Ramos (cell line): ENCODE measurements at regions not wholly inside any gene's neighbourhood (a gene's known extent, or its start where the extent isn't known, plus 50 kb on each side); places are given as distances from the start of the nearest gene placed in this dataset.
"Not testable (repeated sequence)": the region's sequence is repeated elsewhere in the genome, so short reads cannot be mapped to it uniquely, and the experiment has no call there.

Experiments used
- in situ Hi-C: fragments of 300-500 bp; cut with MboI; formaldehyde crosslinking; loops from one replicate; pipeline ENCODE4 v1.14.3; 2022; ENCODE audit warnings: low sequenced_read_pairs; ENCODE audit not compliant: unreplicated experiment

DNA sequence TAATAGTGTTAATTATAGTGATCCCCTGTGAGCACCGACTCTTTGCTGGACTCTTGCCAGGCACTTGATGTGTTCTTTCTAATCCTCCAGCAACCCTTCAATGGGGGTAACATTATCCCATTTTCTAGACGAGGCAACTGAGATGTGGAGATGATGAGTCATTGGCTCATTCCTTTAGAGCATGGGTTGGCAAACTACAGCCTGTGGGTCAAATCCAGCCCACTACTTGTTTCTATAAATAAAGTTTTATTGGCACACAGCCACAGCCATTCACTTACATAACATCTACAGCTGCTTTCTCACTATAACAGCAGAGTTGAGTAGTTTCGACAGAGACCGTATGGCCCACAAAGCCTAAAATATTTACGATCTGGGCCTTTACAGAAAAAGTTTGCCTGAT, 249.5 kb upstream of the KCNG1 start:
- in situ Hi-C loops: no loop called here

DNA sequence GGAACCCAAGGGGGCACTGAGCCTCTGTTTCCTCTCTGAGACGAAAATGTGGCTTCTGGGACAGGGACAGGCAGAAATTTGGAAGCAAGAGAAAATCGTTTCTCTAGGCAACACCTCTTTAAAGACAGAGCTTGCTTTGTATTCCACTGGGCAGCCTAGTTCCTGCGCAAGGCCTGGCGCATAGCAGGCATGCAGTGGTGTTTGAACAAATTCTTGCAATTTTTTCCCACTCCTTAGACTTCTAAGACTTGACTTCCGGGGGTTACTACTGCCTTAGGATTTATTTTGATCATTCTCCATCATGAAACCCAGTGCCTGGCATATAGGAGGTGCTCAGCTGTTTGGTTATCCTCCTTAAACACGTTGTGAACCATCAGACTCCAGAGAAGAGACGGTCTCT, 249.0 kb upstream of the KCNG1 start:
- in situ Hi-C loops: no loop called here

DNA sequence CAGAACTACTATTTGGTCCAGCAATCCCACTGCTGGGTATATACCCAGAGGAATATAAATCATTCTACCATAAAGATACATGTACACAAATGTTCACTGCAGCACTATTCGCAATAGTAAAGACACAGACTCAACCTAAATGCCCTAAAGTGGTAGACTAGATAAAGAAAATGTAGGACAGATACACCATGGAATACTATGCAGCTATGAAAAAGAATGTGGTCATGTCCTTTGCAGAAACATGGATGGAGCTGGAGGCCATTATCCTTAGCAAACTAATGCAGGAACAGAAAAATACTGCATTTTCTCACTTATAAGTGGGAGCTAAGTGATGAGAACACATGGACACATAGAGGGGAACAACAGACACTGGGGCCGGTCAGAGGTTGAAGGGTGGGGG, 248.4 kb upstream of the KCNG1 start:
- in situ Hi-C loops: not testable (repeated sequence)

DNA sequence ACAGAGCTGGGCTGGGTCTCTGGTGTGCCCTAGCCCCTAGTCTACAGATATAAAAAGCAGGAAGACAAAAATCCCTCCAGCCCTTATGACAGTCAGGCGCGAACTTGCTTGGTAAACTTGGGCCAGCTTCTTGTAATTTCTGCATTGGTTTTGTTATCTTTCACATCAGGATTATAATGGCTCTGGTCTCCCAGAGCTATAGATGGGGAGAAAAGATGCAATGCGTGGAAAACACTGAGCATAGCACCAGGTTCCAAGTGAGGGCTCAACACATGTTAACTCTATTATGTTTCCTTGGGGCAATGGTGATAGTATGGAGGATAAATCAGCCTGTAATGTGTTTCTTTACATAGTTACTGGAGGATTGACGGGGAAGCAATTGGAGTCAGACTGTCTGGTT, 246.8 kb upstream of the KCNG1 start:
- in situ Hi-C loops: no loop called here

DNA sequence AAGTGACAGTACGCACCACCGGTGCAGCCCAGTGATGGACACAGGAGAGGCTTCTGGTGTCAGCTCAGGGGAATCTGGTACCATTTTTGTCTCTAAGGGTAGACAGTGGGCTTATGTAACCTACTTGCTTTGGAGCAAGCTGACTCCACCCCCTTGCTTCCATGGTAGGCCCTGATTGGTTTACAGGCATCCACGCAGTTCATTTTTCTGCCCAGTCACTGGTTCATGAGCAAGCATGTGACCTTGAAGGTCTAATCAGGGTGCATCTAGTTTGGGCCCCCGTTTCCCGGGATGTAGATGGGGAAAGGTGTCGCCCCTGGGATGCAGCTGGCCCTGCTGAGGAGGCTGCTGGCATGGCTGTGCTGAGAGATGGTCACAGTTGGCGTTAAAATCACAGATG, 244.8 kb upstream of the KCNG1 start:
- in situ Hi-C loops: no loop called here

DNA sequence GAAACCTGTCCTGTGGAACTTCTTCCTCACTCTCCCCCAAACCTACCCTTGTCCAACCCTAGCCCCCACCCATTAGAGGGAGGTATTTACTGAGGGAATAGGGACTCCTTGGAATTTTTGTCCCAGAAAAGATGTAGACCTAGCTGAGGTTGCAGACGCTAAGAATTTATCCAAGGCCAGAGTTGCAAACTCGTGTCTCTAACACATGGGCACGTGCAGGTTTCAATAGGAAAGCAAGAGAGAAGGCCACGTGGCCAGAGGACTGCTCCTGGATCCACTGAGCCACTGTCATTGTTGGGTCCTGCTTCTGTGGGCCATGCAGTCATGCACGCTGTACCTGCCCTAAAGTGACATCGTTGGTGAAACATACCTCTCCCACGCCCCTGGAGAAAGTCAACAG, 243.4 kb upstream of the KCNG1 start:
- in situ Hi-C loops: no loop called here

DNA sequence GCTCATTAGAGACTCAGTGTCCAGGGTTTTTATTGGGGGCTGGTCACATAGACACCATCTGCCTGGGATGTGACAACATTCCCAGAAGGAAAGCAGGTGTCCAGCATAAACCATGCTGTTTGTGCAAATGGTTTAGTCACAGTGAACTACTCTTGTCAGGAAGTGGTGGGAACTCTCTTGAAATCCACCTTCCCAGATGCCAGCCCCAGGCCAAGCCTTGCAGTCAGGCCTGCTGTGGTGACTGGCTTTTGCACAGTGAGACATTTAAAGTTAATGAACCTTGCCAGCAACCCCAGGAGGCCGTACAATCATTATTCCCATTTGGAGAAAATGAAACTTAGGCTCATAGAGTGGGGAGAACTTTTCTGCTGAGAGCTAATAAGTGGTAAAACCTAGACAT, 242.5 kb upstream of the KCNG1 start:
- in situ Hi-C loops: no loop called here

DNA sequence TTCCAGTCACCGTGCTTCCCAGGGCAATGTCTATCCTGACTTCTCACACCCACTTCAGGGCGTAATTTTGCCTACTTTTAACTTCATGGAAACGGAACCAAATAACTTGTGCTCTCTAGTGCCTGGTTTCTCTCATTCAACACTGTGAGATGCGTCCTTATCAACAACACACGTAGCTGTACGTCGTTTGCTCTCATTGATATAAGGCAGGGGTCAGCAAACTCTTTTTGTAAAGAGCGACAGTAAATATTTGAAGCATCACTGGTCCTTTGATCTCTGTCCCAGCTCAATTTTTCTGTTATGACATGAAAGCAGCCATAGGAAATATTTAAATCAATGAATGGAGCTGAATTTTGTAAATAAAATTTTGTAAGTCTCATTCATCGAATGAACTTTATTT, 239.3 kb upstream of the KCNG1 start:
- in situ Hi-C loops: no loop called here

DNA sequence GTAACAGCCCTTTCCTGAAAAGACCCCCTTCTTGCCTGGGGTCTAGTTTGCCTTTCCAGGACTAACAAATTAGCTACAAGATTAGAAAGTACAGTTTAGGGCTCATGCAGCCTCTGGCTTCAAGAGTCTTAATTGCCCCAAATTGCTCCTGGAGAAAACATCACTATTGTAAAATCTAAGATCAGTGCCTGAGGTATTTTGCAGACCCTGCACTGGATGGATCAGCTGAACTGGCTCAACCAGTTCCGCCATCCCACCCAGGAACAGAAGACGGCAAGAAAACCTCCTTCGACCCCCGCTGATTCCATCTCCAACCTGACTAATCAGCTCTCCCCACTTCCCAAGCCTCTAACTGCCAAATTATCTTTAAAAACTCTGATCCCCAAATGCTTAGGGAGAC, 236.5 kb upstream of the KCNG1 start:
- in situ Hi-C loops: no loop called here

DNA sequence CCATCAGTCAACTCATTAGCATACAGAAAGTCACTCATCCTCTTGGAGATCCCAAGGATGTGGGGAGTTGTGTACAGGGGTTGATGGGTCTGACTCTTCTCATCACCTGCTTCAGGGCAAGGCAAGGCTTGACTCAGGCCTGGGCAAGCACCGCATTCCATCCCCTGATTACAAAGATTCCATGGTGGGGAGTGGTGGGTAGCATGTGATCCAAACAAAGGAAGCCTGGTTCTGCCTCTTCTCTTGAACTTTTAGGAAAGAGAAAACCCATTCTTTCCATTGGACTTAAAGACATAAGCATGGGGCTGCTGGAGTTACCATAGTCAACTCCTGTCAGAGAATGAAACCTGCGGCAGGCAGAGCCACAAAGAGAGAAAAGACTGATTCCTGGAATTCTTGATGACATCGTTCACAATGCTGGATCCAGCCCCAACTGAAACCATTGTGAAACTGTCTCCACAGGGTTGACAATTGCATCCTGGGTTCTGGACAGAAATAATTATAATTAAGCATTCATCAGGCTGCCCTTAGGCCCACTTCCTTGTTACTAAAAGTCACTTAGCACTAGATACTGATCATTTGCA, 235.8 kb upstream of the KCNG1 start:
- in situ Hi-C loops: no loop called here

DNA sequence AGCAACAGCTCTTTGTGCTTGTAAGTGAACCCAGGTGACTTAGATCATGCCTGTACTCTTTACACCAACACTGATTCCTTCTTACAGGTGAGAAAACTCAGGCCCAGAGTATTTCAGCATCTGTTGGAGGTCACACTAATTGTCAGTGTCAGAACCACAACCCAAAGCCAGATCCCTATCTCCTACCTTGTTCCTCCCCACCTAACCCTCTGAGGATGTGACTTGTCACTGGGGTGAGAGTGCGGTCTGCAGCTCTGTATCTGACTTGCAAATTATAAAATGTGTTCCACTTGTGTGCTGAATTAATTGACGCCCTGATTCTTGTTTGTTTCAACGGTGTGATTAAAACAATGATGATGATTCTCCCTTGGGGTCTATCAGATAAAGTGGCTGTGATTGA, 232.5 kb upstream of the KCNG1 start:
- in situ Hi-C loops: no loop called here

DNA sequence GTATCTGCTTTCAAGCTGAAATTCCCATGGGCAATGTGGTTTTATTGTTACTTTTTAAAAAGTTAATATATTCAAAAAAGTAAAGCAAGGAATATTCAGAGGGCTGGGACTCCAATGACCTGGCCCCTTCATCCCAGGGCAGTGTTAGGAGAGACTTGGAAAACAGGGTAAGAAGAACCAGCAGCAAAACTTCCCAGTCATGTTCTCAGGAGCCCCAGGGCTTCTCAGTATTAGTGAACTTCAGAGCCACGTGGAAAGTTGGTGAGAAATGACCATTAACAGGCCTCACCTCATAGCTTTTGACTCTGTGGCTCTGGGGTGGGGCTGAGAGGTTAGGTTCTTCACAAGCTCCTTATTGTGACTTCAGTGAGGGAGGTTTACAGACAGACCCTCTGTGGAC, 230.4 kb upstream of the KCNG1 start:
- in situ Hi-C loops: no loop called here

DNA sequence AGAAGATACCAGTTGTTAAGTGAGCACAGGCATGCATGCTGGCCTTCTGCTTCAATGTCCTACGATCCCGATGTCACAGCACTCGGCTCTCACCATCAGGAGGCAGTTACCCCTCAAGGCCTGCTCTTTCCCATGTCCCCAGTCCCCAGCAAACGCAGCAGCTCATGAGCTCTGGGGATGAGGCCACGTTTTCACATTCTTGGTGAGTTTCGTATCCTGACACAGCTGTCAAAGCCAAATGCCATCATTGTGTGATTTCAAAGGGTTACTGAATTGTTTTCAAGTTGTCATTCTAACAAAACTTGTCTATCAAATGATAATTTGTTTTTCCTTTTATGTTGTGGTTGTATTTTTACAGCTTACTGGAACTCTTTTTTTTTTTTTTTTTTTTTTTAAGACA, 226.9 kb upstream of the KCNG1 start:
- in situ Hi-C loops: no loop called here

DNA sequence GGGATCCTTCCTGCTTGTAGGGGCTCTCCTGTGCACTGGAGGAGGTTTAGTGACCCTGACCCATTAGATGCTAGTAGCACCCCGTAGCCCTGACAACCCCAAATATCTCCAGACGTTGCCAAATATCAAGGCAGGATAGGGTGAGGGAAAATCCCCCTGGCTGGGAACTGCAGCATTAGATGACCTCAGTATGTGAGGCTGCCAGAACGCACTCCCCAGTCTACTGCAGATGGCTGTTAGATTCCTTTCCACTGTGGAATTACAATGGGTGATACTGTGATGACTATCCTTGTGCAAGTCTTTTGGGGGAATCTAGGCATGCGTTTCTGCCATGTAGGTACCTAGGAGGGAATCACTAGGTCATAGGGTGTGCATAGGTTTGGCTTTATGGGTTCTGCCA, 226.3 kb upstream of the KCNG1 start:
- in situ Hi-C loops: no loop called here

DNA sequence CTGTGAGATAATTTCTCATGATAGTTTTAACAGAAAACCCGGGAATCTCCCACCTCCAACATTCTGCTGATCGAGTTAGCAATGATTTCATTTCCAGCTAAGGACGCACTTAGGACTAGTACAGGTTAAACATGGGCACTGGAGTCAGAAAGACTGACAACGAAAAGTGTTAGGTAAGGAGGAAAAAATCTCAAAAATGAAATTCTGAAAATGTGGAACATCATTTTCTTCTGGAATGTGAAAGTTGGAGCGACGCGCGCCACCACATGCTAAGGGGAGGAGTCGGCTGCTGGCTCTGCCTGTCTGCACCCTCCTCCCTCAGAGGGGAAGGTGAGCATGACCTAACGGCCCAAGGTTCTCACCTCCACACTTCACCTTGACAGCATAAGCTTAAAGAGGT, 221.6 kb upstream of the KCNG1 start:
- in situ Hi-C loops: no loop called here

DNA sequence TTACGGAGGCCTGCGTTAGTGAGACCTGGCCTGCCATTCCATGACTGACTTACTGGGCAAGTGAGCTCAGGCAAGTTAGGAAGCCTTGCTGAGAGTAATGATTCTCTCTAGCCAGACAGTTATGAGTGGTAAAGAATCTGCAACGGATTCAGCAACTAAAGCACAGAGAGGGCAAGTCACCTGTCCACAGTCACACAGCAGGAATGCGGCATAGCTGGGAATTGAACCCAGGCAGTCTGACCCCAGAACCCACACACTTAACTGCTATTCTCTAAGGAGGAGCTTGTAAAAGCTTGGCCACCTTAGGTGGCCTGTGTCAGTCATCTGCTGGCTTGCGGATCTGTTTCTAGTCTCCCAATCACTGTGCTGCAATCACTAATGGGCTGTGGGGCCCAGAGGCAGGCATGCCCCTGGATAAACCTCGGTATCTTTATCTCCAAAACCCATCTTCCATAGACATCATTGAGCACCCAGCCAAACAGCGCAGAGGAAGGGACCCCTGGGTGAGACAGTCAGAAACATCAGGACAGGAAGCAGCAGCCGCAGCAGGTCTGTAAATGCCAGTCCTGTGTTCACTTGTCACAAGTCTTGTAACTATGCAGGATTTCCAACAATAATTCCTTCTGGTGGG, 215.9 kb upstream of the KCNG1 start:
- in situ Hi-C loops: no loop called here

DNA sequence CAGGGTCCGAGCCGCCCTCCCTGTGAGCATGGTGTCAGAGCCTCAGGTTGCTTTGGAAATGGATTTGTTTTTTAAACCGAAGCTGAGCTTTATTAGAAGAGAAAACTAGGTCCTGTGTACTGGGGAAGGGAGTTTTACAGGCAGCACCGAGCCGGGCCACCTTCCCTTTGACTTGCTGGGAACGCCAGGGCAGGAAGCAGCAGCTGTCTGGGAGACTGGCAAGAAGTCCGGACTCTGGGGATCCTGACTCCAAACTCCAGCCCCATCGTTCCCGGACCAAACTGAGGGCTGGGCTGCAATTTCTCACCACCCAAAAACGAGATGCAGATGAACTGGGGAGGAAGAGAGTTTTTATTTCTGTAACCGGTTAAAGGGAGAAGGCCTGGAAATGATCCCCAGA, 214.9 kb upstream of the KCNG1 start:
- in situ Hi-C loops: no loop called here

DNA sequence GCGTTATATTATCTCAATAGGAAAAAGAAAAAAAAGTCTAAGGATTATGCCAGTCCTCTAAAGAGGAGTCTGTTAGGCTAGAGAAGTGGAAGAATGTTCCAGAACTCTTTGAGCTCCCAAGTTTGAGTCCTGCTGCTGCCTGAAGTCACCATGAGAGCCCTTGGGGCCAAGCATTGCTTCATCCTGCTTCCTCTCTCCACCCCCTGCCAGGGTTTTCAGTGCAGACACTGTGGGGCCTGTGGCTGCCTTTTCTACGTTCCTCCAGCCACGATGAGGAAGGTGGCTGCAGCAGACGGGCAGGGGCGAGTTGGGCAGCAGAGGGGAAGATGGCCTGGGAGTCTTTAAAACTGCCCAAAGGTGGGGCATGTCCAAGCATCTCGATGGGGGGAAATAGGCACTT, 214.4 kb upstream of the KCNG1 start:
- in situ Hi-C loops: no loop called here

DNA sequence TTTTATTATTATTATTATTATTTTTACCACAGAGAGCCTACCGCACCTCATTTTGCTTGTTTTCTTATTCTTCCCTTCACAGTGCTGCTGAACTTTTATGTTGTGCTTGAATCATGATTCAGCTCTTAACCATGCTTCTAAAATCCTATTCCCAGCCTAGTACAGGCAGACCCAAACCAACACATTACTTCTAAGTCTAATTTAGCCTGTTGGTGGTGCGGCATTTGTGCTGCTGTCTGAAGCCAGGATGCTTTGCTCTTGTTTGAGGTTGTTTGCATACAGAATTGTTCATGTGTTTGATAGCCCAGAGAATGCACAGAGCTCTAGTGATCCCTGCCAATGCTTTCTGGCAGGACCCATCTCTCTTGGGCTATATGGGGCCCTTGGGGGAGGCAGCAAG, 213.5 kb upstream of the KCNG1 start:
- in situ Hi-C loops: no loop called here

DNA sequence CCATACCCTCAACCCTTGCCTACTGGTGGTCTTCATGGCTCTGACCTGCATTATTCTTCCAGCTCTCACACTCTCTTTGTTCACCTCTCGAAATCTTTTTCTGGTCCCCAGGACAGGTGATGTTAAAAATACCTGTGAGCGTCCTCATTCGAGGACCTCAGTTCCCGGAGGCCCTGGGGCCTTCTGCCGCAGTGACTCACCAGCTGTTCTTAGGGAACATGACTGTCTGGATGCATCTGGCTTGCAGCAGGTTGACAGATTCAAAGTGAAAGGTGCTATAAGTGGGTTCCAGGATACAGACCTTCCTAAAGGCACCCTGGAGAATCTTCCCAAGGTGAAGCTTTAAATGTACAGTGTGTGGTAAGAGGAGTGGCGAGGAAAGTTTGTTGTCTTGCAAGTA, 210.4 kb upstream of the KCNG1 start:
- in situ Hi-C loops: no loop called here

DNA sequence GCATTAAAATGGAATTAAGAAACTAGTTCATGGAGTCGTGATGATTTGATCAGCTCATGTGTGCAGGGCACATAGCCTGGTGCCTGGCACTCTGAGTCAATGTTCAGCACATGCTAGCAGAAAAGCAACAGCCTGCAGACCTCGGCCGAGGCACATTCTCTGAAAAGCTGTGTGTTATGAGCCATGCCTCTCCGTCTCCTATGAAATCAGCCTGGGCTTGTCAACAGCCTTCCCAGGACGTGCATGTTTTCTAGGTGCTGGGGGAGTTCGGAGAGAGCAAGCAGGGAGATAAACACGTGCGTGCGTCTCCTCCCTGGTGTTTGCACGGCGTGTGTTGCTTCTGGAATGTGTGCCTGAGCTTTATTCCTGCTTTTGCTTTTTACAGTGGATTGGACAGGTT, 207.8 kb upstream of the KCNG1 start:
- in situ Hi-C loops: no loop called here

DNA sequence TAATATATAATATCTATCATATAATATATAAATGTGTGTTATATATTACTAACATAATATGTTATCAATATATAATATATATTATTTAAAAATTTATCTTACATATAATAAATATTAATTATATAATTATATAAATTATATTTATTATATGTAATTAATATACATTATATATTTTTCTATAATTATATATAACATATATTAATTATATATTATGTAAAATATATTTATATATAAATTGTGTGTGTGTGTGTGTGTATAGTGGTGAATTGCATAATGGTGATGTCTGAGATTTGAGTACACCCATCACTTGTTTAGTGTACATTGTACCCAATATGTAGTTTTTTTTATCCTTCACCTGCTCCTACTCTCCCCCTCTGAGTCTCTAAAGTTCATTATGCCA, 205.9 kb upstream of the KCNG1 start:
- in situ Hi-C loops: no loop called here

DNA sequence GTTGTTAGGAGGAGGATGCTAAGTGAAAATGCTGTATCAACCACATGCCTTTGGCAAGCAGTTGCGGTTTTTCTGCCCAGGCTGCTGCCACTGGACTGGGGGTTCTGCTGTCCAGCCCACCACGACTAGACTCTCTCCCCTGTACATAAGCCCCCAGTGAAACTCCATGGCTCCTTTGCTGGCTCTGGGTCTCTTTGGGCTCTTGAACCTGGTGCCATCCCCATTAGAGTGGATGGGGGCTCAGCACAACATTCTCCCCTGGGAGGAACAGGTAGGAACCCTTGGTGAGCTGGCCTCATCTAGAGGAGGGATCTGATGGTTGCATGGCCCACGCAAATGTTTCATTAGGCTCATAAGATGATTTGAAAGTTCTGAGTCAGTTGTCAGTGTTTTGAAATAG, 204.8 kb upstream of the KCNG1 start:
- in situ Hi-C loops: no loop called here
